CD14-positive monocyte (primary cell): ENCODE measurements at regions not wholly inside any gene's neighbourhood (a gene's known extent, or its start where the extent isn't known, plus 50 kb on each side); places are given as distances from the start of the nearest gene placed in this dataset.
A peak's percentile ranks its signal among the peaks of the same experiment; 100 is the strongest.

Experiments
- DNase-seq, 3 donors: peaks; one replicate each; pipeline ENCODE4 v3.0.0-alpha.2; 2011 to 2022
- H2AFZ ChIP-seq: 2 replicates; pipeline ENCODE4 v1.6.0; 2012; ENCODE audit warnings: mild to moderate bottlenecking, low read depth, low read length, inconsistent platforms; ENCODE audit not compliant: insufficient read depth, poor library complexity, severe bottlenecking
- H3K27ac ChIP-seq, 2 donors: 1 replicate in 1 of 2; 2 replicates in 1 of 2; pipeline ENCODE4 v1.5.1; 2012 to 2013; ENCODE audit warnings: low read length in 2 of 2, control low read depth in 1 of 2, inconsistent platforms in 1 of 2, low read depth in 1 of 2, mild to moderate bottlenecking in 1 of 2
- H3K27me3 ChIP-seq, 2 donors: one replicate each; pipeline versions ENCODE4 v1.6.0 to v1.6.1; 2011 to 2013; ENCODE audit warnings: low read length in 2 of 2; ENCODE audit not compliant: control insufficient read depth in 2 of 2, insufficient read depth in 2 of 2
- H3K36me3 ChIP-seq, 2 donors: replicated peaks in 1 of 2; 1 replicate in 1 of 2; 2 replicates in 1 of 2; pipeline versions ENCODE4 v1.5.1 to v1.6.1; 2012 to 2013; ENCODE audit warnings: low read length in 2 of 2, control low read depth in 1 of 2, inconsistent platforms in 1 of 2, mild to moderate bottlenecking in 1 of 2; ENCODE audit not compliant: insufficient read depth in 2 of 2, control insufficient read depth in 1 of 2
- H3K4me1 ChIP-seq, 2 donors: 1 replicate in 1 of 2; 2 replicates in 1 of 2; pipeline versions ENCODE4 v1.5.1 to v1.6.1; 2012 to 2013; ENCODE audit warnings: low read length in 2 of 2, control low read depth in 1 of 2, inconsistent platforms in 1 of 2, mild to moderate bottlenecking in 1 of 2, moderate library complexity in 1 of 2; ENCODE audit not compliant: insufficient read depth in 2 of 2, control insufficient read depth in 1 of 2
- H3K4me2 ChIP-seq: replicated peaks from 2 replicates; pipeline ENCODE3; 2012; ENCODE audit warnings: low read length, moderate library complexity, mild to moderate bottlenecking; ENCODE audit not compliant: poor library complexity, severe bottlenecking; ENCODE audit errors: extremely low read depth
- H3K4me3 ChIP-seq, 3 experiments: fragments of 200-600 bp in 1 of 3; sonication (generic) in 1 of 3; replicated peaks in 1 of 3; 1 replicate in 2 of 3; 2 replicates in 1 of 3; pipeline ENCODE4 v1.5.1; 2011 to 2013; ENCODE audit warnings: low read length in 3 of 3, mild to moderate bottlenecking in 3 of 3, control low read depth in 2 of 3, low read depth in 2 of 3, inconsistent platforms in 1 of 3, moderate library complexity in 1 of 3
- H3K79me2 ChIP-seq: 2 replicates; pipeline ENCODE4 v1.6.0; 2012; ENCODE audit warnings: mild to moderate bottlenecking, control low read depth, inconsistent platforms, low read length, moderate library complexity; ENCODE audit not compliant: insufficient read depth
- H3K9ac ChIP-seq: 2 replicates; pipeline ENCODE4 v1.6.0; 2017; ENCODE audit warnings: low read length, mild to moderate bottlenecking; ENCODE audit not compliant: insufficient read depth, poor library complexity, severe bottlenecking
- H3K9me3 ChIP-seq, 2 donors: replicated peaks in 1 of 2; 1 replicate in 1 of 2; 2 replicates in 1 of 2; pipeline versions ENCODE4 v1.5.1 to v1.6.1; 2012 to 2013; ENCODE audit warnings: low read length in 2 of 2, control low read depth in 1 of 2; ENCODE audit not compliant: control insufficient read depth in 1 of 2, insufficient read depth in 1 of 2
- H4K20me1 ChIP-seq: 2 replicates; pipeline ENCODE4 v1.6.0; 2012; ENCODE audit warnings: mild to moderate bottlenecking, low read length, control low read depth, moderate library complexity; ENCODE audit not compliant: insufficient read depth
- H3K27ac Mint-ChIP-seq, 7 donors: one replicate each; pipeline ENCODE4 v1.8.0; 2020; ENCODE audit warnings: mild to moderate bottlenecking in 7 of 7, mixed read lengths in 7 of 7, moderate library complexity in 6 of 7, inconsistent platforms in 2 of 7
- H3K27me3 Mint-ChIP-seq, 3 donors: one replicate each; pipeline ENCODE4 v1.8.0; 2021 to 2022; ENCODE audit warnings: low read depth in 3 of 3, mild to moderate bottlenecking in 3 of 3, mixed read lengths in 3 of 3, moderate library complexity in 3 of 3, inconsistent platforms in 1 of 3
- H3K36me3 Mint-ChIP-seq, 2 donors: one replicate each; pipeline ENCODE4 v1.8.0; 2020; ENCODE audit warnings: mixed read lengths in 2 of 2, inconsistent platforms in 1 of 2, mild to moderate bottlenecking in 1 of 2
- H3K4me1 Mint-ChIP-seq: one replicate; pipeline ENCODE4 v1.8.0; 2020; ENCODE audit warnings: mild to moderate bottlenecking, mixed read lengths
- H3K4me3 Mint-ChIP-seq, 2 donors: one replicate each; pipeline ENCODE4 v1.8.0; 2020; ENCODE audit warnings: mild to moderate bottlenecking in 2 of 2, mixed read lengths in 2 of 2, moderate library complexity in 1 of 2
- H3K9me3 Mint-ChIP-seq, 7 donors: one replicate each; pipeline ENCODE4 v1.8.0; 2020 to 2022; ENCODE audit warnings: mixed read lengths in 7 of 7, mild to moderate bottlenecking in 6 of 7, moderate library complexity in 6 of 7, inconsistent platforms in 2 of 7
- CTCF ChIP-seq: fragments of 200-600 bp; IDR thresholded peaks from one replicate; pipeline ENCODE4 v1.8.0; 2022; ENCODE audit warnings: antibody characterized with exemption, mild to moderate bottlenecking
- WGBS: methylation state at CpG from one replicate; pipeline ENCODE4 v1.1.5; 2013; ENCODE audit warnings: missing lambda C conversion rate; ENCODE audit not compliant: insufficient coverage; 5-methylcytosine and 5-hydroxymethylcytosine counted together
- intact Hi-C, 2 donors: fragments of 100-400 bp; cut with micrococcal nuclease; formaldehyde crosslinking; loops; one replicate each; pipeline versions ENCODE4 v1.15.0 to v1.15.1; 2023

- Mint-ChIP-seq H3K36me3 (no peaks in the 10 kb centered on the region), H3K4me3 (no peak overlapping the region), H3K4me1 (no peaks in the 10 kb centered on the region), H3K27me3 (peaks cover 0 to 5% (median 2%) of the 10 kb centered on the region in 3 donors), H3K9me3 (no peaks in the 10 kb centered on the region), H3K27ac (peak overlapping the region in 1 of 7 donors; percentile 3)
- intact Hi-C loops: no loop called here
- WGBS: 52% methylated on average over 3 of the region's 3 CpGs
- Histone ChIP-seq H3K36me3 (no peaks in the 10 kb centered on the region), H3K9me3 (no peaks in the 10 kb centered on the region), H3K4me1 (no peaks in the 10 kb centered on the region), H3K27ac (no peak overlapping the region), H3K79me2 (no peaks in the 10 kb centered on the region), H3K4me3 (no peak overlapping the region), H2AFZ (no peak overlapping the region), H3K9ac (no peak overlapping the region), H3K4me2 (no peak overlapping the region), H3K27me3 (no peaks in the 10 kb centered on the region), H4K20me1 (no peaks in the 10 kb centered on the region)
- TF ChIP-seq CTCF: no peak
- DNase-seq: no peak
These were observed 266.2 kb downstream of the HTR7 start for GRCh38 chr10:90591629-90592028.

- 17% methylated on average over 2 of the region's 3 CpGs for WGBS
- H3K79me2 ChIP-seq: no peaks in the 10 kb centered on the region
- intact Hi-C loops: no loop called here
These were observed 265.1 kb downstream of the HTR7 start for GRCh38 chr10:90592638-90593302.

More at GRCh38 chr10:90592638-90593302, 265.1 kb downstream of the HTR7 start:
- peaks cover 1 to 5% (median 2%) of the 10 kb centered on the region in 3 donors for H3K27me3 Mint-ChIP-seq
- H3K4me1 Mint-ChIP-seq: no peaks in the 10 kb centered on the region
- no peak overlapping the region for H3K27ac ChIP-seq
- no peaks in the 10 kb centered on the region for H3K36me3 Mint-ChIP-seq
- H2AFZ ChIP-seq: no peak overlapping the region
- H3K4me1 ChIP-seq: no peaks in the 10 kb centered on the region
- peaks cover 0 to 2% (median 0%) of the 10 kb centered on the region in 7 donors for H3K9me3 Mint-ChIP-seq
- H3K27ac Mint-ChIP-seq: no peak overlapping the region
- no peak for DNase-seq
- TF ChIP-seq CTCF: no peak
- H3K4me2 ChIP-seq: no peak overlapping the region
- H3K4me3 ChIP-seq: no peak overlapping the region
- H3K27me3 ChIP-seq: no peaks in the 10 kb centered on the region
- H4K20me1 ChIP-seq: no peaks in the 10 kb centered on the region
- H3K36me3 ChIP-seq: no peaks in the 10 kb centered on the region
- H3K4me3 Mint-ChIP-seq: no peak overlapping the region
- H3K9ac ChIP-seq: no peak overlapping the region
- no peaks in the 10 kb centered on the region for H3K9me3 ChIP-seq
